HG02588 (cell line): ENCODE measurements at regions not wholly inside any gene's neighbourhood (a gene's known extent, or its start where the extent isn't known, plus 50 kb on each side); places are given as distances from the start of the nearest gene placed in this dataset.

Experiments used
- ATAC-seq: cut with Tn5 transposase; IDR thresholded peaks from one replicate; pipeline ENCODE4 v1.9.1; 2021; ENCODE audit warnings: mild to moderate bottlenecking, moderate library complexity; ENCODE audit not compliant: unreplicated experiment

GRCh38 chr13:47632311-47632710 lies 368.8 kb downstream of the SUCLA2 start:
- no peak for ATAC-seq

GRCh38 chr13:47628666-47629065 lies 372.4 kb downstream of the SUCLA2 start:
- ATAC-seq = no peak

GRCh38 chr13:47623862-47624261 lies 377.2 kb downstream of the SUCLA2 start:
- ATAC-seq = no peak

GRCh38 chr13:47621931-47622330 lies 379.1 kb downstream of the SUCLA2 start:
- no peak for ATAC-seq

GRCh38 chr13:47611664-47612288 lies 389.3 kb downstream of the SUCLA2 start:
- ATAC-seq = no peak

- no peak for ATAC-seq
Measured at GRCh38 chr13:47610687-47611086, 390.4 kb downstream of the SUCLA2 start.

GRCh38 chr13:47603365-47603764 lies 397.7 kb downstream of the SUCLA2 start:
- ATAC-seq = no peak

DNA sequence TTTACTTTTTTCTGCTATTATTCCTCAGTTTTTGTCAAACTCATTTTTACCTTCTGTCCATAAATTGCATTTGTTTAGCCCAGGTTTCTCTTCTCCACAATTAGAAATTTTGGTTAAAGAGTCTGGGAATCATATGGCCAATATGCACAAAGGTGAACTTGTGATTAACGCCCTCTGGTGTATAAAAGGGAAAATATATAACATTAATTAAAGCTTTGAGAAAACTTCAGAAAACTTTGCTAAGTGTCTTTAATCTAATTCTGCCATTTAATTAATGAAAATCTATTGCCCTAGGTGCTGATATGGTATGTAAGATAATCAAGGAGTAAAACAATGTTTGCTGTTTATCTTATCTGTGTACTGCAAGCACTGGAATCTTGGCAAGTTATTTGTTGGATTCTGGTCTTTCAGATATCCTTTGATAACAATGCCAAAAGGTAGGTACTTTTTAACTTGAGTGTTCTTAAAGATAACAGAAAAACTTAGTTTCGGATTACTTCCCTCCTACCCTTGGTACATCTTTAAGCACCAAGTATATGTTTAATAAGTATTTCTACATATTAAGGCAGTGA lies 402.6 kb downstream of the SUCLA2 start:
- no peak for ATAC-seq

- ATAC-seq = no peak
Measured at GRCh38 chr13:47594833-47595232, 406.2 kb downstream of the SUCLA2 start.

DNA sequence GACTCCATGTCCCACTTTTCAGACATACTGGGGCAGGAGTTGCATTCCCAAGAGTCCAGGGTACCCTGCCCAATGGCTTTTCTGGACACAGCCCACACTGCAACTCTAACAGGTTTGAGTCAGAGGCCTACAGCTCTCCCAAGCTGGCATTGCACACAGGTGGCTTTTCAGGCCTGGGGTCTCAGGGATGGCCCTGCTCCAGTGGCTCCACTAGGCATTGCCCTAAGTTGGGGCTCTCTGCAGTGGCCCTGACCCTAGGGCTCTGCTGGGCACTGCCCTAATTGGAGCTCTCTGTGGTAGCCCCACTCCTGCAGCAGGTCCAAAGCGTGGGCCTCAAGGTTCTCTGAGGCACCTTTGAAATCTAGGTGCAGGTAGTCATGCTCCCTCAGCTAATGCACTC lies 408.8 kb downstream of the SUCLA2 start:
- ATAC-seq = no peak

DNA sequence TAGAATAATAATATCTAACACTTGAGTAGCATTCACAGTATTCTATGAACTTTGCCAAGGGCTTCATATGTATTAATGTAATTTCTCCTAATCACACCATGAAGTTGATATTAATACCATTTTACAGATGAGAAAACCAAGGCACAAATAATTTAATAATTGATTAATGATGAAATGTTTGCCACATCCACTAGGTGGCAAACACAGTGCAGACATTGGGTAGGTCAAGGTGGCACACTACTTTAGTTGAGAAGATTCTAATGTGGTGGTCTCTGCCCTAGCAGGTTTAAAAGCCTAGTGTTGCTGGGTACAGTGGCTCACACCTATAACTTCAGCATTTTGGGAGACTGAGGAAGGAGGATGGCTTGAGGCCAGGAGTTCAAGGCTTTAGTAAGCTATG lies 412.4 kb downstream of the SUCLA2 start:
- ATAC-seq = no peak

- no peak for ATAC-seq
Measured at GRCh38 chr13:47572375-47572774, 428.7 kb downstream of the SUCLA2 start.

GRCh38 chr13:47564041-47564440 lies 437.0 kb downstream of the SUCLA2 start:
- ATAC-seq = no peak

- ATAC-seq = no peak
Measured at GRCh38 chr13:47556703-47557102, 444.4 kb downstream of the SUCLA2 start.

GRCh38 chr13:47555235-47555634 lies 445.8 kb downstream of the SUCLA2 start:
- ATAC-seq = no peak

DNA sequence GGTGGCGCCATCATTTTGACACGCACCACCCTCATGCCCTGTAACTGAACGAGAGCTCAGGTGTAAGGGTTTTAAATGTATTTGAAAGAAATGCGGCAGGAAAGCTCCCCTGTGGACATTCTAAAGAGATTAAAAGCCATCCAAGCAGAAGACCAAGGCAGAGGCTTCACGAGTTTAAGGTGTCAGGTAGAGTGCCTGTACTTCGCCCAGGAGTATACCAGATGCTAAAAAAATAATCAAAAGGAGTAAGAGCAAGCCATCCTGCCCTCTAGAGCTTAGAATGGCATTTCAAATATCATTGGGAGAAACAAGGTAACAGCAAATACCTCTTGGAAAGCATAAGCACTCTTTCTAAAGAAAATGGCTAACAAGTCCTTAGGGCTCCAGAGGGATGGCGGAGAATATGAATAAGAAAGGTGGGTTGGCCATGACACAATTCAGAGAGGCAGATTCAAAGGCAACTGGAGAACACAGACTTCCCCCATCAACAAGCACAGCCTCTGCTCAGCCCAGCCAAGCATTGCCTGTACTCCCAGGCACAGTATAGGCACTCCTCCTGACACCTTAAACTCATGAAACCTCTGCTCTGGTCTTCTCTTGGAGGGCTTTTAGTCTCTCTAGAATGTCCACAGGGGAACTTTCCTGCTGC lies 447.6 kb downstream of the SUCLA2 start:
- ATAC-seq = no peak

DNA sequence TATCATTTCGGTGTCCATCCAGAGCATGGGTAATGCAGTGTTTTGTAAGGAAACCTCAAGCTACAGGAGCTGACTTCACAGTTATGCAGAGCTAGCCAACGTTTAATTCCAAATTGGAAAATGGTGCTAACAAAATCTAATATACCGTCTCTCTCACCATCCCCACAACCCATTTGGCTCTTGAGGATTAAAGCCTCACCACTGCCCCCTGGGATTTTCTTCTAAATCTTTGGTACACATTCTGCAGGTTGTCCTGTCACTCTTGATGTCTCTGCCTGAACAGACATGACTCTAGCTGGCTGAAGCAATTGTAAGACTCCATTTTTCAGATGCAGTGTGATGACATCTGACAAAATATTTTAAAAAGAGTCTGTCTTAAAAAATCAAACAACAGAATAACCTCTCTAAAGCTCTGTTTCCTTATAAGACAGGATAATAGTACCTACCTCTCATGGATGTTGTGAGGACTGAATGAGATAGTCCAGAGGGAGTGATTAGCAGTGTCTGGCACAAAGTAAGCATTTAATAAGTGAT lies 451.8 kb downstream of the SUCLA2 start:
- no peak for ATAC-seq

GRCh38 chr13:47548294-47548840 lies 452.7 kb downstream of the SUCLA2 start:
- no peak for ATAC-seq

DNA sequence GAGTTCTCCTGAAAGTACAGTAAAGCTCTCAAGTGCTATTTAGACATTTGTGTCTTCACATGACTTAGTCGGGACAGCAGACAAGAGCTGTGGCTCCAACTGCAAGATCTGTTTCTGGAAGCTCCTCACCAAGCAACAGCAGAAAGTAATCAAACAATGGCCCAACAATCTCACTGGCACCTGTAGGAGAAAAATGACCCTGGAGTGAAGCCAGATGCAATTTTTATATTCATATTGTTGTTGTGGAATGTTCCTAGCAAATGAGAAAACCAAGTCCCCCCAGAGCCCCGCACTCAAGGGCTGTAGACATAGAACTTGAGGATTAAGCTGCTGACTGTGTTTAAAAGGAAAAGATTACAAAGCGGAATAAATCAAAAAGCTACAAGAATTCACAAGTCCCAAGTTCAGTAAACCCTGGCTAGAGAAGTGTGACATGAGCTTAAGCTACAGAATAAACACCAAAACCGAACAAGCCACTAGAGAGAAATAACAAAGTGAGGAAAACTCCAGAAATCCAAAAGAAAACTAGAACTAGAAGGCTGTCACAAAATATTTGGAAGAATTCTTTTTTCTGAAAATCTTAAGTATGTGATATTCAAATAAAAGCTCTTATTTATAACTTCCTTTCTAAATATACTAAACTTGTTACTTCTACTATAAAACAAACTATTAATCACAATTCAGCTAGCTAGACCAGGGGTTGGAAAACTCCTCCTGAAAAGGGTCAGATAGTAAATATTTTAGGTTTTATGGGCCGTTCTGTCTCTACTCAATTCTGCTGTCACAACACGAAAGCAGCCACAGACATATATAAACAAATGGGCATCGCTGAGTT lies 454.5 kb downstream of the SUCLA2 start:
- no peak for ATAC-seq

GRCh38 chr13:47545201-47546024 lies 455.7 kb downstream of the SUCLA2 start:
- no peak for ATAC-seq
